Transverse colon (tissue), 4 donors: ENCODE measurements at regions not wholly inside any gene's neighbourhood (a gene's known extent, or its start where the extent isn't known, plus 50 kb on each side); places are given as distances from the start of the nearest gene placed in this dataset.

Experiments used
- DNase-seq: peaks from one replicate; pipeline ENCODE4 v3.0.0-alpha.2; 2019
- H3K27ac ChIP-seq, 4 donors: fragments of 200-600 bp; sonication (generic); 2 replicates each; pipeline ENCODE4 v1.5.1; 2016 to 2018; ENCODE audit warnings: inconsistent platforms in 4 of 4
- H3K27me3 ChIP-seq: fragments of 200-600 bp; sonication (generic); 2 replicates; pipeline ENCODE4 v1.5.1; 2017; ENCODE audit warnings: inconsistent platforms
- H3K36me3 ChIP-seq, 4 donors: fragments of 200-600 bp; sonication (generic); 2 replicates each; pipeline ENCODE4 v1.5.1; 2017 to 2019; ENCODE audit warnings: inconsistent platforms in 4 of 4
- H3K4me1 ChIP-seq, 4 donors: fragments of 200-600 bp; sonication (generic); 2 replicates each; pipeline ENCODE4 v1.5.1; 2017 to 2020; ENCODE audit warnings: inconsistent platforms in 4 of 4
- H3K4me3 ChIP-seq, 4 donors: fragments of 200-600 bp; sonication (generic); 1 replicate in 1 of 4; 2 replicates in 3 of 4; pipeline versions ENCODE4 v1.5.1 to v1.6.1; 2017 to 2019; ENCODE audit warnings: inconsistent platforms in 4 of 4
- H3K9me3 ChIP-seq, 2 donors: fragments of 200-600 bp; sonication (generic); 2 replicates each; pipeline ENCODE4 v1.5.1; 2017 to 2019; ENCODE audit warnings: inconsistent platforms in 2 of 2
- EP300 ChIP-seq: sonication (generic); formaldehyde crosslinking; IDR thresholded peaks from one replicate; pipeline ENCODE4 v1.6.1; 2017; ENCODE audit warnings: antibody characterized with exemption, low read depth
- POLR2A ChIP-seq: fragments of 450-650 bp; IDR thresholded peaks from one replicate; pipeline ENCODE4 v1.6.1; 2016; ENCODE audit warnings: antibody characterized with exemption, mild to moderate bottlenecking, moderate library complexity
- POLR2AphosphoS5 ChIP-seq, 3 donors: sonication (generic); formaldehyde crosslinking; IDR thresholded peaks; one replicate each; pipeline ENCODE4 v1.6.1; 2016; ENCODE audit warnings: antibody characterized with exemption in 3 of 3
- WGBS, 2 donors: methylation state at CpG; one replicate each; pipeline ENCODE4 v1.1.5; 2018; ENCODE audit warnings: low coverage in 1 of 2; 5-methylcytosine and 5-hydroxymethylcytosine counted together
- in situ Hi-C, 4 donors: fragments of 200-750 bp; cut with MboI; loops; one replicate each; pipeline versions ENCODE4 v1.15.0 to v1.15.1; 2017; ENCODE audit warnings: low sequenced_read_pairs in 3 of 4, low pct_ligation_motif_present in 1 of 4, low pct_unique_long_range_greater_than_20kb in 1 of 4
- intact Hi-C: fragments of 100-400 bp; cut with DNase I; formaldehyde crosslinking; loops from one replicate; pipeline ENCODE4 v1.15.1; 2023; ENCODE audit warnings: low total_unique reads
- TF ChIP-seq, protein P1 (sequence below), 5 experiments: fragments of 200-600 bp in 3 of 5; fragments of 450-650 bp in 2 of 5; sonication (generic) in 3 of 5; IDR thresholded peaks; 1 replicate in 2 of 5; 2 replicates in 3 of 5; pipeline ENCODE4 v1.5.1; 2016 to 2017; ENCODE audit warnings: antibody characterized with exemption in 5 of 5, inconsistent platforms in 3 of 5, mild to moderate bottlenecking in 2 of 5, moderate library complexity in 1 of 5

DNA sequence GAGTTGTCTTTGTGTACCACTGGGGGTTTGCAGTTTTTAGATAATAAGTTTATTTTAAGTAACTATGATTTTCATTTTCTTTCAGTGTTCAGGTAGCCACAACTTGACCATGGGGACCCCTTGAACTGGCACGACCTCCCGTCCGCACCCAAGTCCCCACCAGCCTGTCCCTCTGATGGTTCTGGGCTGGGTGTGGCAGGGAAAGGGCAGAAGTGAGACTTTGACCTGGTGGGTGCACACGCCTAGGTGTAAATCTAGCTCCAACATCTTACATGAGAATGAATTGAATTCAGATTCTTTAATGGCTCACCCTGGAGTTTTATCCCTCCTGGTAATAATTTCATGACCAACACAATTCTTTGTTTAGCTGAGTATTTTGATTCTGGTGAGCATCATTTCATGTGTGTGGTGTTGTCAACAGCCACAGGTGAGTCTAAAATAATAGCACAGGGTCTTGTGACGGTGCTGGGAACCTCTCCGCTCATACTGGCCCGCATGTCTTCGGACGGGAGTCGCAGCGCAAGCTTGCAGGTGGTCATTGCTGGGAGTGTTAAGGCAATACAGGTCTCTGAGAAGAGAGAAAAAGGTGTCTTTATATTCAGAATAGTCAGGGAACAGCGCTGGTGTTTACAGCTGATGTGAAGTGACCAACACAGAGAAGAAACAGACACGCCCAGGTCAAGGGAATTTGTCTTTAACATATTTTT lies 50.8 kb upstream of the POFUT2 start:
- Histone ChIP-seq H3K27me3 (no peaks in the 10 kb centered on the region), H3K4me3 (no peak overlapping the region), H3K36me3 (no peaks in the 10 kb centered on the region), H3K9me3 (no peaks in the 10 kb centered on the region), H3K27ac (no peak overlapping the region), H3K4me1 (no peaks in the 10 kb centered on the region)
- TF ChIP-seq, protein P1, sequence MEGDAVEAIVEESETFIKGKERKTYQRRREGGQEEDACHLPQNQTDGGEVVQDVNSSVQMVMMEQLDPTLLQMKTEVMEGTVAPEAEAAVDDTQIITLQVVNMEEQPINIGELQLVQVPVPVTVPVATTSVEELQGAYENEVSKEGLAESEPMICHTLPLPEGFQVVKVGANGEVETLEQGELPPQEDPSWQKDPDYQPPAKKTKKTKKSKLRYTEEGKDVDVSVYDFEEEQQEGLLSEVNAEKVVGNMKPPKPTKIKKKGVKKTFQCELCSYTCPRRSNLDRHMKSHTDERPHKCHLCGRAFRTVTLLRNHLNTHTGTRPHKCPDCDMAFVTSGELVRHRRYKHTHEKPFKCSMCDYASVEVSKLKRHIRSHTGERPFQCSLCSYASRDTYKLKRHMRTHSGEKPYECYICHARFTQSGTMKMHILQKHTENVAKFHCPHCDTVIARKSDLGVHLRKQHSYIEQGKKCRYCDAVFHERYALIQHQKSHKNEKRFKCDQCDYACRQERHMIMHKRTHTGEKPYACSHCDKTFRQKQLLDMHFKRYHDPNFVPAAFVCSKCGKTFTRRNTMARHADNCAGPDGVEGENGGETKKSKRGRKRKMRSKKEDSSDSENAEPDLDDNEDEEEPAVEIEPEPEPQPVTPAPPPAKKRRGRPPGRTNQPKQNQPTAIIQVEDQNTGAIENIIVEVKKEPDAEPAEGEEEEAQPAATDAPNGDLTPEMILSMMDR (IDR thresholded peaks at IDR 0.05), result no peak
- no peak for TF ChIP-seq EP300
- no peak for TF ChIP-seq POLR2AphosphoS5 (IDR thresholded peaks at IDR 0.05)
- no peak for TF ChIP-seq POLR2A
- in situ Hi-C loops, result no loop called here
- 73 to 83% methylated on average over 9 to 13 of the region's 13 CpGs for WGBS, 2 donors
- intact Hi-C loops, result no loop called here
- DNase-seq, result no peak

DNA sequence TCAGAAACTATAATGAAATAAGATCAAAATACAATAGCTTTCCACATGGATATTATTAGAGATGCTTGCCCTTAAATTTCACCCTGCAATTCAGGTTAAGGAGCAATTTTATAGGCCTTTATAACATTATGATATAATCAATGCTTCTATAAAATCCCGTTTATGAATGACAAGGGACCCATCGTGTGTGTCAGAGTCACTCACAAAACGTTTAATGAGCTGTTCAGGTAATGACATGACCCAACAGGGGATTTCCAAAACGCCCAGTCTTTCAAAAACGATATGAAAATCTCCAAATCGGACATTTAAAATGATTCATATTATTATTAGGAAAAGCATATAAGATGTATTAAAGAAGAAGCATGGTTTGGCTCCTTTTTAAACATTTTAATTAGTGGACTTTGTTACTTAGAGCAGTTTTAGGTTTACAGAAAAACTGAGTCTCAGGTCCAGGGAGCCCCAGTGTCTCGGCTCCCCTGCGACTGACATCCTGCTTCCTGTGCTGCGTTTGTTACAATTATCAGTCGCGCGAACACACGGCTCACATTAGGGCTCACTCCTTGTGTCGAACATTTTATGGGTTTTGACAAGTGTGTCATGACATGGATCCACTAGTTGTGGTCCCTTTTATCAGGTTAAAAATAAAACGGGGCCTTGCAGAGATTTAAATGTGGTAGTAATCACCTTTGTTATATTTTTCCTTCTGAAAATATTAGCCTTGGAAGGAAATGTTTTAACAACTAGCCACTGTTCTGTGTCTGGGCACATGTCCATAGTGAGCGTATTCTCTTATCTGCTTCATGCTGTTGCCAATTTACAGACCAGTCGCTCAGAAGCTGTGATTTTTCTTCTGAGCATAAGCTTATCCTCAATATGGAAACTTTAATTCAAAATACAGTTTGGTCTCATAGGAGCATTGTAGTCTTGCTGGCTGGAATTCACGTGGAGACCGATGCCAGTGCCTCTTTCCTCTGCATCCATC lies 52.0 kb upstream of the POFUT2 start:
- in situ Hi-C loops (no loop called here), intact Hi-C loops (no loop called here)
- no peaks in the 10 kb centered on the region for H3K4me1 ChIP-seq
- no peak overlapping the region for H3K4me3 ChIP-seq
- no peaks in the 10 kb centered on the region for H3K36me3 ChIP-seq
- WGBS, 2 donors, result 58 to 65% methylated on average over 16 to 19 of the region's 19 CpGs
- H3K27ac ChIP-seq, result no peak overlapping the region
- no peaks in the 10 kb centered on the region for H3K9me3 ChIP-seq
- no peak for DNase-seq
- TF ChIP-seq, protein P1 (IDR thresholded peaks at IDR 0.05), result no peak
- TF ChIP-seq POLR2AphosphoS5 (IDR thresholded peaks at IDR 0.05), result no peak
- no peak for TF ChIP-seq EP300
- no peak for TF ChIP-seq POLR2A
- no peaks in the 10 kb centered on the region for H3K27me3 ChIP-seq

- Histone ChIP-seq H3K4me1 (no peaks in the 10 kb centered on the region), H3K27ac (no peak overlapping the region), H3K9me3 (no peaks in the 10 kb centered on the region), H3K4me3 (no peak overlapping the region), H3K36me3 (no peaks in the 10 kb centered on the region), H3K27me3 (no peaks in the 10 kb centered on the region)
- intact Hi-C loops, result no loop called here
- in situ Hi-C loops, result no loop called here
- WGBS, 2 donors, result 76 to 89% methylated on average over 2 to 8 of the region's 8 CpGs
- TF ChIP-seq, protein P1 (IDR thresholded peaks at IDR 0.05), result no peak
- TF ChIP-seq POLR2AphosphoS5 (IDR thresholded peaks at IDR 0.05) (no peak), EP300 (no peak), POLR2A (no peak)
- no peak for DNase-seq
These were observed 52.8 kb upstream of the POFUT2 start for GRCh38 chr21:45340515-45340914.

DNA sequence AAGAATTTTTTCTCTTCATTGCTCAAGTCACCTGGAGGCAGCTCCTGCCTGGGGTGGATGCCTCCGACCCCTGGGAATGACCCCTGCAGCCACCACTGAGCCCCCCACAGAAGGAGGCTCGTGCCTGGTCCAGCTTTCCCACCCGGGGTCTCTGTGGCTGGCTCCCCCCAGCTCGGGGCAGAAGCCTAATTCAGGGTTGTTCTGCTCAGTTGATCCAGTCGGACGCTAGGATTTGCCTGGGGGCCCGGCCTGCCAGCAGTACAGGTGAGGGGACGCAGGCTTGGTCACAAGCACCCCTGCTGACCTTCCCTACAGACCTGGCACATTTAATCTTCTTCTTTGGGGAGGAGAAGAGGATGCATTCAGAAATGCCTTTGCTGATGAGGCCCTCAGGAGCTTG lies 53.6 kb upstream of the POFUT2 start:
- intact Hi-C loops, result no loop called here
- Histone ChIP-seq H3K4me3 (no peak overlapping the region), H3K27me3 (no peaks in the 10 kb centered on the region), H3K27ac (no peak overlapping the region), H3K4me1 (no peaks in the 10 kb centered on the region), H3K36me3 (no peaks in the 10 kb centered on the region), H3K9me3 (no peaks in the 10 kb centered on the region)
- in situ Hi-C loops, result no loop called here
- WGBS, 2 donors, result 72 to 73% methylated on average over 7 to 8 of the region's 8 CpGs
- TF ChIP-seq POLR2AphosphoS5 (IDR thresholded peaks at IDR 0.05) (no peak), POLR2A (no peak), EP300 (no peak)
- TF ChIP-seq, protein P1 (IDR thresholded peaks at IDR 0.05), result no peak
- DNase-seq, result no peak
